Effector memory CD8-positive, alpha-beta T cell (primary cell): ENCODE measurements at regions not wholly inside any gene's neighbourhood (a gene's known extent, or its start where the extent isn't known, plus 50 kb on each side); places are given as distances from the start of the nearest gene placed in this dataset.

Source experiments
- ATAC-seq: fragments of 150-1000 bp; cut with Tn5 transposase; replicated peaks from 2 replicates; pipeline ENCODE4 v1.10.0; 2021; ENCODE audit warnings: mild to moderate bottlenecking, moderate library complexity
- DNase-seq, 3 experiments: peaks; one replicate each; pipeline ENCODE4 v3.0.0; 2021
- H3K27ac Mint-ChIP-seq, 2 donors: one replicate each; pipeline ENCODE4 v1.8.0; 2022; ENCODE audit warnings: mild to moderate bottlenecking in 2 of 2, mixed read lengths in 2 of 2, moderate library complexity in 2 of 2
- H3K27me3 Mint-ChIP-seq, 2 donors: one replicate each; pipeline ENCODE4 v1.8.0; 2022; ENCODE audit warnings: mixed read lengths in 2 of 2
- H3K36me3 Mint-ChIP-seq: one replicate; pipeline ENCODE4 v1.8.0; 2022; ENCODE audit warnings: mild to moderate bottlenecking, moderate library complexity, mixed read lengths; ENCODE audit not compliant: insufficient read depth
- H3K4me1 Mint-ChIP-seq, 2 donors: one replicate each; pipeline ENCODE4 v1.8.0; 2022; ENCODE audit warnings: low read depth in 2 of 2, mixed read lengths in 2 of 2
- H3K4me3 Mint-ChIP-seq, 2 donors: one replicate each; pipeline ENCODE4 v1.8.0; 2022; ENCODE audit warnings: mild to moderate bottlenecking in 2 of 2, mixed read lengths in 2 of 2, moderate library complexity in 2 of 2
- H3K9me3 Mint-ChIP-seq, 2 donors: one replicate each; pipeline ENCODE4 v1.8.0; 2022; ENCODE audit warnings: mixed read lengths in 2 of 2

DNA sequence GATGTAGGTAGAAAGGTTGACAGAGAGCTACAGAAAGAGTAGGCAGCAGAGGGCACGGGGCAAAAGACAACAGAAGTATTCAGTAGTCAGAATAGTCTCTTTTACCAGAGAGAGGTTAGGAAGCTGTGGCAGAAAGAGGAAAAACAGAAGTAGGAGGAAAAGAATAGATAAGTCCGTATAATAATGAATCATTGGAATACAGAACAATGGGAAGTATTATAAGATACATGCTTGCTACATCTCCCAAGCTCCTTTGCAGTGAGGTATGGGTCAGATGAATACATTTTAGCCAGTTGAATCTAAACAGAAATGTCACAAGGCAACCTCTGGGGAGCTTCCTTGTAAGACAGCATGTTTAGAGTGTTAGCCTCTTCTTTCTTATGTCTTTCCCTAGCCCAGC, 570.5 kb upstream of the CITED2 start:
- DNase-seq (no peak), ATAC-seq (no peak)

DNA sequence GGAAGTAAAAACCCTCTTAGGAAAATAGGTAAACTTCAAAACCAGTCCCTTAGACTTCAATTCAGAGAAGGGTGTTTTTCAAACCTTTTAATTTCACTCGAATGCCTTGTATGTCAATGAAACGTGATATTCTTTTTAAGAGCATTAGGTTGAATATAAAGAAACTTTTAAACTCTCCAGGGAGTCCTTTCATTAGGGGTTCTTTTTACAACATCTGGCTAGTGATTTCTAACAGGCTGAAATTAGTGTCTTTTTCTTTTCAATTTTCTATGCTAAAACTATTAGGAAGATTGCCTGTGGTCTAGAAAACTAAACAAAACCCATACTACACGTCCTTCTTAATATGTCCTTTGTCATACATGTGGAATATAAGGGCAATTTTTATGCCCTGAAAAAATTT, 569.7 kb upstream of the CITED2 start:
- no peak overlapping the region for H3K4me3 Mint-ChIP-seq

More for the DNA sequence above, 570.5 kb upstream of the CITED2 start:
- Mint-ChIP-seq H3K4me3 (no peak overlapping the region), H3K4me1 (no peaks in the 10 kb centered on the region), H3K9me3 (no peaks in the 10 kb centered on the region), H3K36me3 (no peaks in the 10 kb centered on the region), H3K27ac (no peak overlapping the region), H3K27me3 (peaks cover 0 to 18% of the 10 kb centered on the region in 2 donors)

DNA sequence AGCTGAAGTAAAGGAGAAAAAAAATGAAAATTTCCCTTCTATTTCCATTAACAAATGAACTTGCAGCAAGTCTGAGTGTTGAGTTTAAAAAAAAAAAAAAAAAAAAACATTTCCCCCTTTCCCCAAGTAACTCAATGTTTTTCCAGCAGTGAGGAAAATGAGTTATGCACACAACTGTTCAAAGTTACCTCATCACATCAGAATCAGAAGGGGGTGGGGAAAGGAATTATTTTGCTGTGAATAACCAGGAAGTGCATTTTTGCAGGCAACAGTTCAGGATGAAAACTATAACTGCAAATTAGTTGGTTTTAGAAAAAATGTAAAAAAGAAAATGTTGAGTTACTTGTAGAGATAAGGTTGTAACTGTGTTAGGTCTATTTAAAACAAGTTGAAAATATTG, 568.9 kb upstream of the CITED2 start:
- DNase-seq, result no peak
- Mint-ChIP-seq H3K27me3 (peaks cover 0 to 18% of the 10 kb centered on the region in 2 donors), H3K27ac (no peak overlapping the region), H3K4me1 (no peaks in the 10 kb centered on the region), H3K4me3 (no peak overlapping the region), H3K9me3 (no peaks in the 10 kb centered on the region), H3K36me3 (no peaks in the 10 kb centered on the region)
- no peak for ATAC-seq

More for the DNA sequence above, 569.7 kb upstream of the CITED2 start:
- Mint-ChIP-seq H3K27me3 (peaks cover 0 to 18% of the 10 kb centered on the region in 2 donors), H3K36me3 (no peaks in the 10 kb centered on the region), H3K4me1 (no peaks in the 10 kb centered on the region), H3K27ac (no peak overlapping the region), H3K9me3 (no peaks in the 10 kb centered on the region)
- ATAC-seq, result no peak
- no peak for DNase-seq

DNA sequence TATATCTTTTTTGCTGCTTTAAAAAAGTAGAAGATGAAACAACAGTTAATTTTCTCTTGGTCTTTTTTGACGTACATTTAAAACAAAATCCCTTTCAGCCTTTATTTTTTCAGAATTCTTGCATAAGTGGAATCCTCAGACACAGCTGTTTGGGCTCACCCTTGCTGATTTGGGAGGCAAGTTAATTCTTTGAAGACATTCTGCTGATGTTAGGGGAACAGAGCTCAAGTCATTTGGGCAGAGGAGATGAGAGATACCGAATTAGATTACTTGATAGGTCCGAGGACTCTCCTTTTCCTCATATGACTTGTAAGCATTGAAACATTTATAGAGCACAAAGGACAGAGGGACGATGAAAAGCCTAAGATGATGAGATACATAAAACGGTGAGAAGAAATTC, 567.9 kb upstream of the CITED2 start:
- Mint-ChIP-seq H3K4me1 (no peaks in the 10 kb centered on the region), H3K9me3 (no peaks in the 10 kb centered on the region), H3K27ac (no peak overlapping the region), H3K36me3 (no peaks in the 10 kb centered on the region), H3K4me3 (no peak overlapping the region), H3K27me3 (peaks cover 0 to 18% of the 10 kb centered on the region in 2 donors)
- DNase-seq (no peak), ATAC-seq (no peak)

DNA sequence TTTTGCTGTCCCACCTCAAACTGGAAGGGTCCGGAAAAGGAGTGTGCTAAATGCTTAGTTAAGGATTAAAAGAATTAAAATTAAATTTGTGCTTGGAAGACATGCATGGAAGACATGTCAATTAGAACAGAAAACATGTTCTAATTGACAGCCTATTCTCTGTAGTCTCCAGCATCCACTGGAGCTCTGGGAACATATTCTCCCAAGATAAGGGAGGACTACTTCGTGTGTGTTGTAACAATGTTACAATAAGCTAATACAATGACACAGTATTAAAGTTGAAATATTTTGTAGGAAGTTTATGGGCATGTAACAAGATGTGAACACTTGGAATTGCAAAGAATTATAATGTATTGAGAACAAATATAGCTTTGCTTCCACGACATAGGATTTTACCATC, 567.4 kb upstream of the CITED2 start:
- no peak for DNase-seq
- no peaks in the 10 kb centered on the region for H3K9me3 Mint-ChIP-seq
- H3K27ac Mint-ChIP-seq, result no peak overlapping the region
- no peaks in the 10 kb centered on the region for H3K36me3 Mint-ChIP-seq
- H3K4me3 Mint-ChIP-seq, result no peak overlapping the region
- no peaks in the 10 kb centered on the region for H3K4me1 Mint-ChIP-seq
- no peak for ATAC-seq
- H3K27me3 Mint-ChIP-seq, result peaks cover 0 to 14% of the 10 kb centered on the region in 2 donors

DNA sequence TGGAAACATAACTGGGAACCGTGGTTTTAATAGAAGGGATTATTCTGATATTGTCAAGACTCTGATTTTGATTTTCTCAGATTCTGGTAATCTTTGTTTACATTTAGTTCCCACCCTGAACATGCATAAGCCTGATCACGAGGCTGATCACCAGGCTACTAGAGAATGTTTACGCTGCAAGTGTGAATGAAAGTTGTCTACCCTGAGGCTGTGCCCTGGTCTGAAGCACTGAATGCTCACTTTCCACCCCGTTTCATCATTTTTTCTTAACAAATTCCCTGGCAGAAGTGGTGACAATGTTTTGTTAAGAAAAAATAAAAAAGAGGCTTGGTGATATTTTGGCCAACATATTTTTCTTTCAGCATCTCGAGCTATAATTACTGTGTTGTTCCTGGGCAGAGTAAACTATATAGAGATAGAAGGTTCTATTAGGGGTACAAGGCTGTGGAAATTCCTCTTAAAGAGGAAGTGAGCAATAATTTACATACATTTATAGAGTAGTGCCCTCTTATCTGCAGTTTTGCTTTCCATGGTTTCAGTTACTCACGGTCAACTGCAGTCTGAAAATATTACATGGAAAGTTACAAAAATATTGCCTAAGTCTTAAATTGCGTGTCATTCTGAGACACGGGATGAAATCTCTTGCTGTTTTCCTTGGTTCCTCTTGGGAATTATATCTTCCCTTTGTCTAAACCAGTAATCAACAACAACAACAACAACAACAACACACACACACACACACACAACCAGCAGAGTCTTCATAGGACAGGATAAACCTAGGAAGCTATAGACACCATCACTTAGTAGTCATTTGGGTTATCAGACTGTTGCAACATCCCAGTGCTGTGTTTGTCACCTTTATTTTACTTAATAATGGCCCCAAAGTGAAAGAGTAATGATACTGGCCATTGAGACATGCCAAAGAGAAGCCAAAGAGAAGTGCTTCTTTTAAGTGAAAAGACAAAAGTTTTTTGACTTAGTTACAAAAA, 566.6 kb upstream of the CITED2 start:
- Mint-ChIP-seq H3K4me3 (no peak overlapping the region), H3K27me3 (peaks cover 0 to 13% of the 10 kb centered on the region in 2 donors), H3K27ac (no peak overlapping the region), H3K36me3 (no peaks in the 10 kb centered on the region), H3K9me3 (no peaks in the 10 kb centered on the region), H3K4me1 (no peaks in the 10 kb centered on the region)
- DNase-seq (no peak), ATAC-seq (no peak)

DNA sequence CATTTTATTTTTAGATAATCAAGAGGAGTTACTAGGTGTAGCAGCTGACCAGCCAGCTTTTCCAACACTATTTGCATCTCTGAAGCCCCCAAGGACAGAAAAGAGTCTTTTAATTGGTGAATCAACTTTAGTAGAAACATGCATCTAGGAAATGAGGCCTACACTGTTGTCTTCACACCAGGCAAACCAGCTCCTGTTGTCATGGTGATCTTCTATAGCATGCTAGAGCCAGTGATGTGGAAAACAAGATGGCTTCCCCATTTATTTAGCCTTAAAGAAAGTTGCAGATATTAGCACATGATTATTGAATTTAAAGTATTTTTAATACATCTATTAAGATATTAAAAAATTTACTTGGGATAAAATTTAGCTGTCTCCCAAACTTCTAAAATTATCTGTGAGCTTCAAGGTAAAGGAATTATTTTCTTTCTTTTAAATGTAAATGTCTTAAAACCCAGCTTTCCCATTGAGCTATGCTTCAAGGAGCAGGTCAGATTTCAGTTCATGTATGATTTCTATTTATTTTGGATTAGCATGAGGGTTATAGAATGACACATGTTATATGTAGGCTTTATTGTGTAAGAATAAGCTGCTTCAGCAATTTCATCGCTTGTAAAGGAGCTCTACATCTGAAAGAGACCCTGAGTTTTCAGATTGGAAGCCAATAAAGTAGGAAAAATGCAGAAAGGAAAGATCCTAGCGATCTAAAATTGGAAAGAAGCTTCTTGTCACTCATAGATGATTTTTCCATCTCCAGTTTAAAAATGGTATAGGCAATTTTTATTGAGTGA, 564.9 kb upstream of the CITED2 start:
- Mint-ChIP-seq H3K4me1 (no peaks in the 10 kb centered on the region), H3K36me3 (peaks cover 3% of the 10 kb centered on the region), H3K4me3 (no peak overlapping the region), H3K27ac (no peak overlapping the region), H3K9me3 (no peaks in the 10 kb centered on the region), H3K27me3 (peaks cover 0 to 13% of the 10 kb centered on the region in 2 donors)
- no peak for ATAC-seq
- DNase-seq, result no peak

DNA sequence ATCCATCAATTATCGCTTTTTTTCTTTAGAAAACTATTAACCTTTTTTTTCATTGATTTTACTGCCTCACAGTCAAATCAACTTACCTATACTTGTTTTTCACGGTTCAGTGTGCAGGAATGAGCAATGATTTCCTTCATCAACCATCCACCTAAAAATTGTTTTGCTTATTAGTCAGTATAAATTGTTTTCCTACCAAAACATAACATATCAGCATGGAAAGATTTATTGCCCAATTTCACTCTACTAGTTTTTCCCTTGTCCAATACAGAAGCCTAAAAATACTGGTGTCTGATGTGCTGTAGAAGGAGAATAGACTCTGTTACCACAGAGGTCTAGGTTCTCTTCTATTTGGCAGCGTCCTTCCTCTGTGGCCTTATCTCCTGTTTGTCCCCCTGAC, 558.2 kb upstream of the CITED2 start:
- H3K27me3 Mint-ChIP-seq, result no peaks in the 10 kb centered on the region
- ATAC-seq, result no peak
- no peaks in the 10 kb centered on the region for H3K9me3 Mint-ChIP-seq
- H3K4me1 Mint-ChIP-seq, result no peaks in the 10 kb centered on the region
- DNase-seq, result no peak
- no peak overlapping the region for H3K4me3 Mint-ChIP-seq
- H3K36me3 Mint-ChIP-seq, result peaks cover 3% of the 10 kb centered on the region
- no peak overlapping the region for H3K27ac Mint-ChIP-seq

DNA sequence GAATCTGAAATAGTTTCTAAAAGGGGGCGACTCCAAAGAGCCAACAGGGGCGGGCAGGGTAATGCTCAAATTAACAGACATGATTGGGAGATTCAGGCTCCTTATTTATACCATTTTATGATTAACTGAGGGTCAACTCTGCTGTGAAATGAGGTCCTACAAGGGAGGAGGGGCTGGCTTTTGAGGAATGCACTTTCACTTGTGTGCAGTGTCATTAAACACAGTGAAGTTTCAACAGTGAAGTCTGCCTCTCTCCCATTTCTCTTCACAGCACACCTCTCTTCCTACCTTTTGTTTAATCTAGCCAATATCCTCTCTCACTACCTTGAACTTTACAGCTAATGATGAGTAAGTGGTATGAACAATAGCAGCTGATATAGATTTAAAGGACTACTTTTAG, 557.3 kb upstream of the CITED2 start:
- Mint-ChIP-seq H3K9me3 (no peaks in the 10 kb centered on the region), H3K4me1 (no peaks in the 10 kb centered on the region), H3K4me3 (no peak overlapping the region), H3K27ac (no peak overlapping the region), H3K27me3 (peaks cover 0 to under 1% of the 10 kb centered on the region in 2 donors), H3K36me3 (peaks cover 3% of the 10 kb centered on the region)
- no peak for ATAC-seq
- no peak for DNase-seq

DNA sequence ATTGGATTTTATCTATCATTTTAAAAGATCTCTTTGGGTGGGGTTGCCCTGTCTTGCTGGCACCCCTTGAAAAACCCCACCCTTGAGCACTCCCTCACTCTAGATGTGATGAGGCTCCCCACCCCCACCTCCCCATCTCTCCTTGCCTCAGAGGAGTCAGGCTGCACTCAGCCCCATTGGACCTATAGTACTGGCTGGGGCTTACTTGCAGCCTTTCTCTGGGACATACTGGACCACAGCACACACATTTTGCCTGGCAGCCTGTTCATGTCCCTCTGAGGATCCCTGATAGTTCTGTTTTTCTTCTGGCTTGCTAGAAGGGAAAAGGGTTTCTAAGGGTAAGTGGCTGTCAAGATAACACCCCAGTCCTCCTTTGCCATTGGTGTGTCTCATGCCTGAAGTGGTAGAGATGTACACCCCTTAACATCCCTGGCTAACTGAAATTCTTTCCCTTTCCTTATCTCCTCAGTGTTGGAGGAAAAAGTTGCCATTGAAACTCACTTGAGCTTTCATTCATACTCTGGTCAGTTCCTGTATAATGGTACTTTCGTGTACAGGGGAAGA, 553.4 kb upstream of the CITED2 start:
- ATAC-seq (no peak), DNase-seq (no peak)
- no peaks in the 10 kb centered on the region for H3K9me3 Mint-ChIP-seq
- peaks cover 6 to 14% of the 10 kb centered on the region in 2 donors for H3K27me3 Mint-ChIP-seq
- H3K4me3 Mint-ChIP-seq, result no peak overlapping the region
- no peak overlapping the region for H3K27ac Mint-ChIP-seq
- H3K4me1 Mint-ChIP-seq, result no peaks in the 10 kb centered on the region
- H3K36me3 Mint-ChIP-seq, result no peaks in the 10 kb centered on the region

DNA sequence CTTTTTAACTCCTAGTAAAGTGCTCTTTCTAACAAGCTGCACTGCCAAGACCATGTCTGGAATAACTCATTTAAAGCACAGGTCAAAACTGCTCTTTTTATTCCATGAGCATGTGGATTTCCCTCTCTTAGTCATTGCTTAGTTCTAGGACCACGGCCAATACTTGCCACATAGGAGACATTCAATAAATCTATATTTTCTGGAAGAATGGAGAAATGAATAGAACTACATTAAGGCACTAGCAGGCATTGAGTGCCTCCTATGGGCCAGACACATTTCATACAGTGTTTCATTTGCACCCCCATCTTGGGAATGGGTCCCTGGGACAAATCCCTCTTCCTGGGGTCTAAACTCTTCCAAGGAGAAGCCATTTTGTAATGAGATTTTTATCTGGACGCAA, 552.8 kb upstream of the CITED2 start:
- H3K27ac Mint-ChIP-seq, result no peak overlapping the region
- DNase-seq (no peak), ATAC-seq (no peak)
- H3K9me3 Mint-ChIP-seq, result no peaks in the 10 kb centered on the region
- H3K36me3 Mint-ChIP-seq, result no peaks in the 10 kb centered on the region
- no peak overlapping the region for H3K4me3 Mint-ChIP-seq
- H3K27me3 Mint-ChIP-seq, result peaks cover 12 to 14% of the 10 kb centered on the region in 2 donors
- no peaks in the 10 kb centered on the region for H3K4me1 Mint-ChIP-seq

DNA sequence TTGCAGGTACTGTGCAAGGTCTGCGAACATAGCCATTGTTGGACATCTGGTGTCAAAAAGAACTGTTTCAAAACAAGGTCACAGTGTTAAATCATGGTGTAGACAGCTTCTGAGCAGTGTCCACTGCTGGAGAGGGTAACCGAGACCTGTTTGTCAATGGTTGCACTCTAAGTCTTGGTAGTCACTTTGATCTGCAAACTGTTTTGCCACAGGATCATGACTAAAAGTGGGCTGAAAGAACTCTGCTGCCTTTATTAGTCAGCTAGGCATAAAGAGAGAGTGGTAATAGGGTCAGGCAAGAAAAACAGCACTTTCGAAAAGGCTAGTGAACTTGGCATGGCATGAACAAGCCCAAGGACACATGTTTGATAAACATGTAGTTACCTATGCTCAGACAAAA, 552.3 kb upstream of the CITED2 start:
- peaks cover 16 to 17% of the 10 kb centered on the region in 2 donors for H3K27me3 Mint-ChIP-seq
- DNase-seq (no peak), ATAC-seq (no peak)
- H3K27ac Mint-ChIP-seq, result no peak overlapping the region
- no peaks in the 10 kb centered on the region for H3K9me3 Mint-ChIP-seq
- no peaks in the 10 kb centered on the region for H3K36me3 Mint-ChIP-seq
- H3K4me3 Mint-ChIP-seq, result no peak overlapping the region
- H3K4me1 Mint-ChIP-seq, result no peaks in the 10 kb centered on the region

DNA sequence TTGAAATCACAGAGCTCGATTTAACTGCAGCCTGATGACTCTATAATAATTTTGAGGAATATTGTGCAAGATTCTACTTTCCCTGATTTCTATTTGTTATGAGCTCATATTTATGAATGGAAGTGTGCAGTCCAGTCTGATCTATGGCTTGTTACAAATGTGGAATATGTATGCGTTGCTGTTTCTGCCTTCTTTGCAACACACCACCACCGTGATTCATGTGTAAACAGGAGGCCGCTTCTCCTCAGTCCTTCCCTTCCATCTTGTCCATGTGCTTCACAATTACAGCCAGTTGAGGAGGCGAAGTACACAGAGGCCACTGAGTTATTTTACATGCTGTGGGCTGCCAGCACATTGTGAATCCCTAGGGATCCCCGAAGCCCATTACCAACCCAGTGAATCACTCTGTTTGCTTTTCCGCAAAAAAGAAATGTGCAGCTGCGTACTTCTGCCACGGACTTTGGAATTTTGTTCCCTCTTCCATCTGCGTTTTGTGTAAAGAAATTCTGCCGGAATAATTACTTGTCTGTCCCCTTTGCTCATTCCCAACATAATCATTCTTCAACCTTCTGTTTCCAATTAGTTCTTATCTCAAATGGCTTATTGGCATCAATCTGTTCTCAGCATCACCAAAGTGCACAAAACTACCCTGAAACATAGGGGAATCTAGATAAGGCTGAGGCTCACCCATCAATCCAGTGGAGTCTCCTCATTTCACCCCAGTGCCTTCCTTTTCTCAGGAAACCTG, 551.6 kb upstream of the CITED2 start:
- no peak overlapping the region for H3K27ac Mint-ChIP-seq
- DNase-seq (no peak), ATAC-seq (no peak)
- no peak overlapping the region for H3K4me3 Mint-ChIP-seq
- H3K36me3 Mint-ChIP-seq, result no peaks in the 10 kb centered on the region
- peaks cover 22 to 23% of the 10 kb centered on the region in 2 donors for H3K27me3 Mint-ChIP-seq
- H3K9me3 Mint-ChIP-seq, result no peaks in the 10 kb centered on the region
- no peaks in the 10 kb centered on the region for H3K4me1 Mint-ChIP-seq
